ENCODE measurements at regions not wholly inside any gene's neighbourhood (a gene's known extent, or its start where the extent isn't known, plus 50 kb on each side); places are given as distances from the start of the nearest gene placed in this dataset.
A peak's percentile ranks its signal among the peaks of the same experiment; 100 is the strongest.

GRCh38 chr3:68067314-68067713, 412.9 kb upstream of the SUCLG2 start:
- intact Hi-C loops (cut with DNase I) = no loop called here
- peak; percentile 77 for ATAC-seq
- DNase-seq = no peak

GRCh38 chr3:68062926-68063325, 408.5 kb upstream of the SUCLG2 start:
- no peak for TF ChIP-seq CTCF (IDR thresholded peaks at IDR 0.05)
- Histone ChIP-seq H3K4me1 (peaks cover 3% of the 10 kb centered on the region), H3K36me3 (no peaks in the 10 kb centered on the region), H3K27ac (no peak overlapping the region), H3K27me3 (no peaks in the 10 kb centered on the region), H3K4me3 (no peak overlapping the region), H3K9me3 (no peaks in the 10 kb centered on the region)
- intact Hi-C loops (cut with DNase I) = no loop called here
- DNase-seq (no peak), ATAC-seq (no peak)

More at GRCh38 chr3:68067314-68067713, 412.9 kb upstream of the SUCLG2 start:
- Histone ChIP-seq H3K27ac (no peak overlapping the region), H3K4me1 (peaks cover 3% of the 10 kb centered on the region), H3K27me3 (no peaks in the 10 kb centered on the region), H3K36me3 (no peaks in the 10 kb centered on the region), H3K9me3 (no peaks in the 10 kb centered on the region), H3K4me3 (no peak overlapping the region)
- TF ChIP-seq CTCF (IDR thresholded peaks at IDR 0.05) = no peak

DNA sequence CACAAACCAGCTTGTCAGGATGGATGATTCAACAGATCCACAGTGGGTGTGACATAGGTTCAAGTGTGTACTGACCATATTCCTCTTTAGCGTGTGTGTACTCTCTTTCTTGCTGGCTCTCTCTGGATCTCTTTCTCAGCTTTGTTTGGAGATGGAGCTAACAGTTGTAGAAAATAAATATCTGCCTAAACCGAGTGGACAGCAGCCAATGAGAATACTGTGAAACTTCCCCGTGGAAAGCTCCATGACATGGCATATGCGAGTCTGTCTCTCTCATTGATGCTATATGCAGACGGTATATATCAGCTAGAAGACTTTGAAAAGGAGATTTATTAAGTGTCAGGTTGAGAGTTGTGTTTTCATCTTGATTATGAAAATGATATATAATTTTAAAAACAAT, 406.5 kb upstream of the SUCLG2 start:
- Histone ChIP-seq H3K4me3 (no peak overlapping the region), H3K4me1 (no peaks in the 10 kb centered on the region), H3K27ac (no peak overlapping the region), H3K9me3 (no peaks in the 10 kb centered on the region), H3K36me3 (no peaks in the 10 kb centered on the region), H3K27me3 (no peaks in the 10 kb centered on the region)
- intact Hi-C loops (cut with DNase I) = no loop called here
- no peak for TF ChIP-seq CTCF (IDR thresholded peaks at IDR 0.05)
- ATAC-seq (no peak), DNase-seq (no peak)

DNA sequence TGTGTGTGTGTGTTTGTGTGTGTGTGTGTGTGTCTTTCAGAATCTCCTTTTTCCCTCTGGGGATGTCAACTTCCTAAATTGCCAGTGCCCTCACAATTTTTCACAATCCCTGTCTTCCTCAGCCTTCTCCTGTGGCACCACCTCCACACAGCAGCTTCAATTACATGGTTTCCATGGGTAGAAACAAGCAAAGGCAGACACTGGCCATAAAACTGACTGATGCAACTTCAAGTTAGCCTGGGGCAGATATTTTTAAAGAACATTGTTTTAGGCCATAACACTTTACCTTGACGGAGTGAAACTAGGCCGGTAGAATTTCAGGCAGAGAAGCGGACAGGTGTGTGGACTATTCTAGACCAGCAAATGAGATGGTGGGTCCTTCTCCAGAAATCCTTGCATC, 405.8 kb upstream of the SUCLG2 start:
- H3K9me3 ChIP-seq = no peaks in the 10 kb centered on the region

GRCh38 chr3:68059628-68060152, 405.3 kb upstream of the SUCLG2 start:
- ATAC-seq (no peak), DNase-seq (no peak)
- Histone ChIP-seq H3K36me3 (no peaks in the 10 kb centered on the region), H3K27ac (no peak overlapping the region), H3K4me1 (no peaks in the 10 kb centered on the region), H3K27me3 (no peaks in the 10 kb centered on the region), H3K4me3 (no peak overlapping the region), H3K9me3 (no peaks in the 10 kb centered on the region)
- no peak for TF ChIP-seq CTCF (IDR thresholded peaks at IDR 0.05)
- intact Hi-C loops (cut with DNase I) = no loop called here

More for the DNA sequence above, 405.8 kb upstream of the SUCLG2 start:
- DNase-seq (no peak), ATAC-seq (no peak)
- Histone ChIP-seq H3K36me3 (no peaks in the 10 kb centered on the region), H3K27ac (no peak overlapping the region), H3K4me1 (no peaks in the 10 kb centered on the region), H3K4me3 (no peak overlapping the region), H3K27me3 (no peaks in the 10 kb centered on the region)
- no peak for TF ChIP-seq CTCF (IDR thresholded peaks at IDR 0.05)
- intact Hi-C loops (cut with DNase I) = no loop called here
